ENCODE measurements at regions not wholly inside any gene's neighbourhood (a gene's known extent, or its start where the extent isn't known, plus 50 kb on each side); places are given as distances from the start of the nearest gene placed in this dataset.

GRCh38 chr6:137415834-137416190 lies 78.4 kb downstream of the OLIG3 start:
- Histone ChIP-seq H2AFZ (ENCODE audit: low read depth, low read length) (no peak overlapping the region), H3K27me3 (ENCODE audit: insufficient read depth, low read length) (peaks cover 10% of the 10 kb centered on the region), H3K79me2 (ENCODE audit: insufficient read depth, low read length) (no peaks in the 10 kb centered on the region), H3K4me1 (ENCODE audit: insufficient read depth, low read length) (peaks cover 9% of the 10 kb centered on the region), H3K4me2 (ENCODE audit: low read length) (peak overlapping the region; percentile 93), H3K9me3 (ENCODE audit: insufficient read depth, low read depth, low read length) (no peaks in the 10 kb centered on the region), H3K9ac (ENCODE audit: low read length) (no peak overlapping the region), H4K20me1 (ENCODE audit: insufficient read depth, low read length) (no peaks in the 10 kb centered on the region), H3K36me3 (ENCODE audit: insufficient read depth, low read length) (no peaks in the 10 kb centered on the region), H3K4me3 (ENCODE audit: insufficient read depth, low read depth, low read length) (no peak overlapping the region), H3K27ac (ENCODE audit: low read depth, low read length) (no peak overlapping the region)
- no peaks in the 10 kb centered on the region for H3K36me3 Mint-ChIP-seq (ENCODE audit: low read depth, unreplicated experiment)
- peaks cover 11% of the 10 kb centered on the region for H3K4me1 Mint-ChIP-seq (ENCODE audit: low read depth, unreplicated experiment)
- no peak overlapping the region for H3K4me3 Mint-ChIP-seq (ENCODE audit: unreplicated experiment)
- no peak for FAIRE-seq
- peaks cover 7% of the 10 kb centered on the region for H3K27me3 Mint-ChIP-seq (ENCODE audit: low read depth, unreplicated experiment)
- H3K27ac Mint-ChIP-seq (ENCODE audit: unreplicated experiment): peak overlapping the region; percentile 10
- no peak for TF ChIP-seq EZH2 (IDR thresholded peaks at IDR 0.05; ENCODE audit: insufficient read depth, low read length)
- TF ChIP-seq CTCF (IDR thresholded peaks at IDR 0.05; ENCODE audit: insufficient read depth, low read depth, low read length): no peak
- DNase-seq (ENCODE audit: low read depth): no peak
- H3K9me3 Mint-ChIP-seq (ENCODE audit: unreplicated experiment): no peaks in the 10 kb centered on the region

- Mint-ChIP-seq H3K27ac (ENCODE audit: unreplicated experiment) (peak overlapping the region; percentile 10), H3K27me3 (ENCODE audit: low read depth, unreplicated experiment) (peaks cover 8% of the 10 kb centered on the region), H3K4me3 (ENCODE audit: unreplicated experiment) (peak overlapping the region; percentile 63), H3K9me3 (ENCODE audit: unreplicated experiment) (no peaks in the 10 kb centered on the region), H3K36me3 (ENCODE audit: low read depth, unreplicated experiment) (no peaks in the 10 kb centered on the region), H3K4me1 (ENCODE audit: low read depth, unreplicated experiment) (peaks cover 11% of the 10 kb centered on the region)
- FAIRE-seq (no peak), DNase-seq (ENCODE audit: low read depth) (peak; percentile 45)
- Histone ChIP-seq H4K20me1 (ENCODE audit: insufficient read depth, low read length) (no peaks in the 10 kb centered on the region), H3K27me3 (ENCODE audit: insufficient read depth, low read length) (peaks cover 10% of the 10 kb centered on the region), H3K79me2 (ENCODE audit: insufficient read depth, low read length) (no peaks in the 10 kb centered on the region), H3K9me3 (ENCODE audit: insufficient read depth, low read depth, low read length) (no peaks in the 10 kb centered on the region), H3K4me3 (ENCODE audit: insufficient read depth, low read depth, low read length) (peak overlapping the region; percentile 64), H2AFZ (ENCODE audit: low read depth, low read length) (peak overlapping the region; percentile 98), H3K27ac (ENCODE audit: low read depth, low read length) (peak overlapping the region; percentile 7), H3K4me2 (ENCODE audit: low read length) (peak overlapping the region; percentile 93), H3K9ac (ENCODE audit: low read length) (peak overlapping the region; percentile 68), H3K36me3 (ENCODE audit: insufficient read depth, low read length) (no peaks in the 10 kb centered on the region), H3K4me1 (ENCODE audit: insufficient read depth, low read length) (peaks cover 9% of the 10 kb centered on the region)
- TF ChIP-seq CTCF (IDR thresholded peaks at IDR 0.05; ENCODE audit: insufficient read depth, low read depth, low read length) (peak; percentile 72), EZH2 (IDR thresholded peaks at IDR 0.05; ENCODE audit: insufficient read depth, low read length) (no peak)
These were observed 78.9 kb downstream of the OLIG3 start for GRCh38 chr6:137415127-137415833.

- Histone ChIP-seq H3K9ac (ENCODE audit: low read length) (peak overlapping the region; percentile 68), H3K4me2 (ENCODE audit: low read length) (peak overlapping the region; percentile 93), H3K9me3 (ENCODE audit: insufficient read depth, low read depth, low read length) (no peaks in the 10 kb centered on the region), H3K27me3 (ENCODE audit: insufficient read depth, low read length) (peaks cover 10% of the 10 kb centered on the region), H4K20me1 (ENCODE audit: insufficient read depth, low read length) (no peaks in the 10 kb centered on the region), H3K36me3 (ENCODE audit: insufficient read depth, low read length) (no peaks in the 10 kb centered on the region), H3K27ac (ENCODE audit: low read depth, low read length) (no peak overlapping the region), H3K4me1 (ENCODE audit: insufficient read depth, low read length) (peaks cover 9% of the 10 kb centered on the region), H3K4me3 (ENCODE audit: insufficient read depth, low read depth, low read length) (no peak overlapping the region), H2AFZ (ENCODE audit: low read depth, low read length) (no peak overlapping the region), H3K79me2 (ENCODE audit: insufficient read depth, low read length) (no peaks in the 10 kb centered on the region)
- Mint-ChIP-seq H3K27ac (ENCODE audit: unreplicated experiment) (no peak overlapping the region), H3K9me3 (ENCODE audit: unreplicated experiment) (no peaks in the 10 kb centered on the region), H3K4me3 (ENCODE audit: unreplicated experiment) (no peak overlapping the region), H3K36me3 (ENCODE audit: low read depth, unreplicated experiment) (no peaks in the 10 kb centered on the region), H3K4me1 (ENCODE audit: low read depth, unreplicated experiment) (peaks cover 11% of the 10 kb centered on the region), H3K27me3 (ENCODE audit: low read depth, unreplicated experiment) (peaks cover 10% of the 10 kb centered on the region)
- FAIRE-seq: no peak
- no peak for DNase-seq (ENCODE audit: low read depth)
- TF ChIP-seq CTCF (IDR thresholded peaks at IDR 0.05; ENCODE audit: insufficient read depth, low read depth, low read length) (no peak), EZH2 (IDR thresholded peaks at IDR 0.05; ENCODE audit: insufficient read depth, low read length) (no peak)
These were observed 79.6 kb downstream of the OLIG3 start for GRCh38 chr6:137414599-137414998.
